GM23338 (cell line): ENCODE measurements at regions not wholly inside any gene's neighbourhood (a gene's known extent, or its start where the extent isn't known, plus 50 kb on each side); places are given as distances from the start of the nearest gene placed in this dataset.

Source experiments
- ATAC-seq: fragments of 200-7000 bp; cut with Tn5 transposase; 3 replicates; pipeline ENCODE4 v1.9.1; 2020
- DNase-seq: peaks from one replicate; pipeline ENCODE4 v3.0.0-alpha.2; 2015; ENCODE audit warnings: low spot score
- H2AFZ ChIP-seq: fragments of 200-600 bp; sonication (generic); 2 replicates; pipeline ENCODE4 v1.8.0; 2016; ENCODE audit warnings: antibody characterized with exemption, mild to moderate bottlenecking, moderate library complexity
- H3F3A ChIP-seq: fragments of 200-600 bp; sonication (generic); replicated peaks from 2 replicates; pipeline ENCODE4 v1.8.0; 2017; ENCODE audit warnings: antibody characterized with exemption, mixed run types, low read depth
- H3K27ac ChIP-seq: fragments of 200-600 bp; sonication (generic); 2 replicates; pipeline ENCODE4 v1.6.1; 2016; ENCODE audit warnings: low read depth
- H3K27me3 ChIP-seq: fragments of 200-600 bp; sonication (generic); 2 replicates; pipeline ENCODE4 v1.8.0; 2016; ENCODE audit warnings: mild to moderate bottlenecking, mixed run types, moderate library complexity; ENCODE audit not compliant: insufficient read depth
- H3K36me3 ChIP-seq: fragments of 200-600 bp; sonication (generic); 2 replicates; pipeline ENCODE4 v1.8.0; 2016; ENCODE audit warnings: mild to moderate bottlenecking; ENCODE audit not compliant: insufficient read depth
- H3K4me1 ChIP-seq: fragments of 200-600 bp; sonication (generic); 2 replicates; pipeline ENCODE4 v1.8.0; 2016; ENCODE audit warnings: mild to moderate bottlenecking, moderate library complexity; ENCODE audit not compliant: insufficient read depth
- H3K4me2 ChIP-seq: fragments of 200-600 bp; sonication (generic); 2 replicates; pipeline ENCODE4 v1.7.1; 2017; ENCODE audit warnings: mixed run types
- H3K4me3 ChIP-seq: fragments of 200-600 bp; sonication (generic); 2 replicates; pipeline ENCODE4 v1.6.1; 2016; ENCODE audit warnings: mixed run types
- H3K79me2 ChIP-seq: fragments of 200-600 bp; sonication (generic); replicated peaks from 2 replicates; pipeline ENCODE4 v1.8.0; 2017; ENCODE audit warnings: mild to moderate bottlenecking; ENCODE audit not compliant: insufficient read depth
- H3K9me2 ChIP-seq: fragments of 200-600 bp; sonication (generic); 2 replicates; pipeline ENCODE4 v1.8.0; 2017; ENCODE audit not compliant: insufficient read depth
- H4K20me1 ChIP-seq: fragments of 200-600 bp; sonication (generic); replicated peaks from 2 replicates; pipeline ENCODE4 v1.8.0; 2017; ENCODE audit warnings: mild to moderate bottlenecking; ENCODE audit not compliant: insufficient read depth
- H3K27ac Mint-ChIP-seq: 2 replicates; pipeline ENCODE4 v1.8.0; 2020; ENCODE audit warnings: inconsistent platforms, mild to moderate bottlenecking, moderate library complexity, mixed read lengths
- H3K27me3 Mint-ChIP-seq: 3 replicates; pipeline ENCODE4 v1.8.0; 2022; ENCODE audit warnings: low read depth, mild to moderate bottlenecking, moderate library complexity, mixed read lengths, inconsistent platforms; ENCODE audit not compliant: insufficient read depth, poor library complexity
- H3K36me3 Mint-ChIP-seq: 3 replicates; pipeline ENCODE4 v1.8.0; 2021; ENCODE audit warnings: low read depth, mild to moderate bottlenecking, inconsistent platforms, moderate library complexity, mixed read lengths
- H3K4me1 Mint-ChIP-seq: 3 replicates; pipeline ENCODE4 v1.8.0; 2020; ENCODE audit warnings: mild to moderate bottlenecking, inconsistent platforms, mixed read lengths
- H3K4me3 Mint-ChIP-seq: 3 replicates; pipeline ENCODE4 v1.8.0; 2021; ENCODE audit warnings: moderate library complexity, mild to moderate bottlenecking, inconsistent platforms, mixed read lengths
- H3K9me3 Mint-ChIP-seq: 3 replicates; pipeline ENCODE4 v1.8.0; 2020; ENCODE audit warnings: moderate library complexity, mild to moderate bottlenecking, inconsistent platforms, mixed read lengths
- CTCF ChIP-seq, 2 experiments: fragments of 200-600 bp in 1 of 2; sonication (generic) in 1 of 2; conservative IDR thresholded peaks; 2 replicates each; pipeline versions ENCODE4 v1.5.1 to v1.6.1; 2016 to 2017; ENCODE audit warnings: antibody characterized with exemption in 2 of 2, low read depth in 2 of 2, mild to moderate bottlenecking in 2 of 2, moderate library complexity in 1 of 2
- JUNB ChIP-seq: IDR thresholded peaks from one replicate; pipeline ENCODE4 v1.6.1; 2016; ENCODE audit warnings: antibody characterized with exemption; ENCODE audit not compliant: unreplicated experiment
- POLR2AphosphoS5 ChIP-seq: IDR thresholded peaks from 2 replicates; pipeline ENCODE4 v1.6.1; 2016; ENCODE audit warnings: antibody characterized with exemption, low read depth
- STAT1 ChIP-seq: IDR thresholded peaks from one replicate; pipeline ENCODE4 v1.6.1; 2016; ENCODE audit warnings: antibody characterized with exemption; ENCODE audit not compliant: unreplicated experiment
- ZNF114 ChIP-seq: fragments of 250-450 bp; sonication (Bioruptor Pico); IDR thresholded peaks from 2 replicates; pipeline ENCODE4 v1.5.0; 2020; ENCODE audit warnings: mild to moderate bottlenecking, moderate library complexity
- ZNF331 ChIP-seq: fragments of 250-450 bp; sonication (Bioruptor Pico); IDR thresholded peaks from 2 replicates; pipeline ENCODE4 v1.5.0; 2020; ENCODE audit warnings: low read depth, mild to moderate bottlenecking, moderate library complexity
- ZNF462 ChIP-seq: fragments of 250-450 bp; sonication (Bioruptor Pico); IDR thresholded peaks from 2 replicates; pipeline ENCODE4 v1.5.0; 2020; ENCODE audit warnings: mild to moderate bottlenecking, moderate library complexity

GRCh38 chr4:133323670-133324069 is 174.6 kb downstream of the PCDH10 start (continued):
- TF ChIP-seq CTCF (conservative IDR thresholded peaks at IDR 0.05; ENCODE audit: low read depth in 2 of 2) = no peak
- no peak for TF ChIP-seq POLR2AphosphoS5

GRCh38 chr4:133320576-133321170 is 171.6 kb downstream of the PCDH10 start:
- no peak overlapping the region for H3K27ac ChIP-seq
- Mint-ChIP-seq H3K27me3 (no peaks in the 10 kb centered on the region), H3K4me1 (no peaks in the 10 kb centered on the region), H3K4me3 (no peak overlapping the region), H3K27ac (no peak overlapping the region), H3K9me3 (no peaks in the 10 kb centered on the region), H3K36me3 (no peaks in the 10 kb centered on the region)
- no peak overlapping the region for H3K4me3 ChIP-seq
- DNase-seq (peak; percentile 60), ATAC-seq (peak; percentile 73)
- H3K36me3 ChIP-seq = no peaks in the 10 kb centered on the region
- no peaks in the 10 kb centered on the region for H3K4me1 ChIP-seq
- no peaks in the 10 kb centered on the region for H3F3A ChIP-seq
- no peaks in the 10 kb centered on the region for H3K27me3 ChIP-seq
- H3K4me2 ChIP-seq = no peak overlapping the region
- H4K20me1 ChIP-seq = no peaks in the 10 kb centered on the region
- TF ChIP-seq CTCF (conservative IDR thresholded peaks at IDR 0.05; ENCODE audit: low read depth in 2 of 2) (peak; percentile 78 to 79), STAT1 (no peak), ZNF114 (CRISPR knock-in tag) (no peak)
- no peaks in the 10 kb centered on the region for H3K79me2 ChIP-seq
- H2AFZ ChIP-seq = no peak overlapping the region
- H3K9me2 ChIP-seq = no peaks in the 10 kb centered on the region

- Histone ChIP-seq H3K4me1 (no peaks in the 10 kb centered on the region), H3F3A (no peaks in the 10 kb centered on the region), H3K4me2 (no peak overlapping the region), H2AFZ (no peak overlapping the region), H4K20me1 (no peaks in the 10 kb centered on the region), H3K27ac (no peak overlapping the region), H3K36me3 (no peaks in the 10 kb centered on the region), H3K27me3 (no peaks in the 10 kb centered on the region), H3K9me2 (no peaks in the 10 kb centered on the region), H3K79me2 (no peaks in the 10 kb centered on the region), H3K4me3 (no peak overlapping the region)
- Mint-ChIP-seq H3K27me3 (no peaks in the 10 kb centered on the region), H3K27ac (no peak overlapping the region), H3K9me3 (no peaks in the 10 kb centered on the region), H3K36me3 (no peaks in the 10 kb centered on the region), H3K4me1 (no peaks in the 10 kb centered on the region), H3K4me3 (no peak overlapping the region)
- TF ChIP-seq JUNB (no peak), ZNF331 (no peak), ZNF462 (CRISPR knock-in tag) (no peak)
- no peak for DNase-seq
- ATAC-seq = no peak
Observed at GRCh38 chr4:133316909-133317308, 167.8 kb downstream of the PCDH10 start.
